Hepatocyte (in vitro differentiated cells): ENCODE measurements at regions not wholly inside any gene's neighbourhood (a gene's known extent, or its start where the extent isn't known, plus 50 kb on each side); places are given as distances from the start of the nearest gene placed in this dataset.
A peak's percentile ranks its signal among the peaks of the same experiment; 100 is the strongest.

ENCODE experiments used
- DNase-seq: peaks from one replicate; pipeline ENCODE4 v3.0.0-alpha.2; 2016; ENCODE audit warnings: low spot score
- H2AFZ ChIP-seq: fragments of 200-600 bp; sonication (generic); 2 replicates; pipeline ENCODE4 v1.6.0; 2016; ENCODE audit warnings: antibody characterized with exemption, mild to moderate bottlenecking
- H3K27ac ChIP-seq: fragments of 200-600 bp; sonication (generic); 2 replicates; pipeline ENCODE4 v1.5.1; 2016; ENCODE audit warnings: mild to moderate bottlenecking
- H3K27me3 ChIP-seq: fragments of 200-600 bp; sonication (generic); 2 replicates; pipeline ENCODE4 v1.6.1; 2016
- H3K36me3 ChIP-seq: fragments of 200-600 bp; sonication (generic); replicated peaks from 2 replicates; pipeline ENCODE4 v1.5.1; 2016; ENCODE audit warnings: low read depth; ENCODE audit not compliant: insufficient read depth
- H3K4me1 ChIP-seq: fragments of 200-600 bp; sonication (generic); 2 replicates; pipeline ENCODE4 v1.5.1; 2016; ENCODE audit warnings: mild to moderate bottlenecking, moderate library complexity; ENCODE audit not compliant: insufficient read depth
- H3K4me2 ChIP-seq: fragments of 200-600 bp; sonication (generic); 2 replicates; pipeline ENCODE4 v1.6.0; 2016
- H3K4me3 ChIP-seq: fragments of 200-600 bp; sonication (generic); 2 replicates; pipeline ENCODE4 v1.5.1; 2016; ENCODE audit warnings: mild to moderate bottlenecking
- H3K79me2 ChIP-seq: fragments of 200-600 bp; sonication (generic); 2 replicates; pipeline ENCODE4 v1.6.0; 2017; ENCODE audit warnings: mild to moderate bottlenecking
- H3K9me2 ChIP-seq: fragments of 200-600 bp; sonication (generic); replicated peaks from 2 replicates; pipeline ENCODE4 v1.6.0; 2017; ENCODE audit warnings: mild to moderate bottlenecking; ENCODE audit not compliant: insufficient read depth
- H3K9me3 ChIP-seq: fragments of 200-600 bp; sonication (generic); 2 replicates; pipeline ENCODE4 v1.5.1; 2016; ENCODE audit warnings: low read depth, mild to moderate bottlenecking
- H4K20me1 ChIP-seq: fragments of 200-600 bp; sonication (generic); 2 replicates; pipeline ENCODE4 v1.6.0; 2016; ENCODE audit warnings: mild to moderate bottlenecking; ENCODE audit not compliant: insufficient read depth, poor library complexity, severe bottlenecking
- EZH2 ChIP-seq: fragments of 200-600 bp; sonication (generic); IDR thresholded peaks from 2 replicates; pipeline ENCODE4 v1.6.1; 2016; ENCODE audit warnings: antibody characterized with exemption, mild to moderate bottlenecking, borderline replicate concordance
- EZH2phosphoT487 ChIP-seq: fragments of 200-600 bp; sonication (generic); IDR thresholded peaks from one replicate; pipeline ENCODE4 v1.6.1; 2018; ENCODE audit warnings: antibody characterized with exemption, mild to moderate bottlenecking, low read depth, moderate library complexity; ENCODE audit not compliant: unreplicated experiment, severe bottlenecking
- WGBS: methylation state at CpG from one replicate; pipeline ENCODE4 v1.1.6; 2016; ENCODE audit warnings: low lambda C conversion rate; ENCODE audit errors: missing lambda C conversion rate; 5-methylcytosine and 5-hydroxymethylcytosine counted together
- TF ChIP-seq, protein P1 (sequence below): fragments of 200-600 bp; sonication (generic); IDR thresholded peaks from 2 replicates; pipeline ENCODE4 v1.5.1; 2016; ENCODE audit warnings: antibody characterized with exemption, mild to moderate bottlenecking; ENCODE audit not compliant: poor library complexity

DNA sequence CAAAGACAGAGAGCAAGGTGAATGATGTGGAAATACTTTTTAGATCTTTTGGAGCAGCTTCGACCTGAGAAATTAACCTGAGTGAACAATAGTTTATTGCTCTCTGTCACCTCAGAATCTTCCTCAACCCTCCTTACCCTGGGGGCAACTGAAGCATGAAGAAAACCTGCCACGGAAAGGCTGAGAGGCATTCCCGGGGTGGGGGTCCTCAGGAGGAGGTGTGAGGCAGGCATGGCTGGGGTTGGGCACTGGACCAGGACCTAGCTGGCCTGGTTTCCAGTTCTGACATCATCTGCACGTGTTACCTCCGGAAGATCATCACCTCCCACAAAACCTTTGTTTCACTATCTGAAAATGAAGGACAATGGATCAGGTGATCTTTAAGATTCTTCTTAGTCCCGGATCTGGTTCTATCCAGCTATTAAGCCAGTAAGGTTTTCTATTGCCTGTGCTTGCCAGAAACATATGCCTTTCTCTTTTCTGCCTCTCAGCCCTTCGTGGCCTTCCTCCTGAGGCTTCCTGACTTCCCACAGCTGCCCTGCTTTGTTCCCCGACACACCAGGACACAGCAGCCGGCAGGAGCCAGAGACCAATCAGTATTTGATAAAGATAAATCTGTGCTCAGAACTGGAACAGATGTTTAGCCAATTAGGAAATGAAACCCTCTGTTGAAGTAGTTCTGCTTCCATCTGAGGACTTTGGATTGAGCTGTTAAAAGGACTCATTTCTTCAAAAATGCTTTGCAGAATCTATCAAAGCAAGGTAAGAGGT lies 232.5 kb downstream of the TDRD15 start:
- no peaks in the 10 kb centered on the region for H3K4me1 ChIP-seq
- DNase-seq: no peak
- no peak overlapping the region for H2AFZ ChIP-seq
- H3K4me2 ChIP-seq: no peak overlapping the region
- no peaks in the 10 kb centered on the region for H3K9me2 ChIP-seq
- H3K9me3 ChIP-seq: no peaks in the 10 kb centered on the region
- no peak overlapping the region for H3K27ac ChIP-seq
- no peaks in the 10 kb centered on the region for H4K20me1 ChIP-seq
- WGBS: 48% methylated on average over 9 of the region's 9 CpGs
- no peak for TF ChIP-seq EZH2
- TF ChIP-seq, protein P1, sequence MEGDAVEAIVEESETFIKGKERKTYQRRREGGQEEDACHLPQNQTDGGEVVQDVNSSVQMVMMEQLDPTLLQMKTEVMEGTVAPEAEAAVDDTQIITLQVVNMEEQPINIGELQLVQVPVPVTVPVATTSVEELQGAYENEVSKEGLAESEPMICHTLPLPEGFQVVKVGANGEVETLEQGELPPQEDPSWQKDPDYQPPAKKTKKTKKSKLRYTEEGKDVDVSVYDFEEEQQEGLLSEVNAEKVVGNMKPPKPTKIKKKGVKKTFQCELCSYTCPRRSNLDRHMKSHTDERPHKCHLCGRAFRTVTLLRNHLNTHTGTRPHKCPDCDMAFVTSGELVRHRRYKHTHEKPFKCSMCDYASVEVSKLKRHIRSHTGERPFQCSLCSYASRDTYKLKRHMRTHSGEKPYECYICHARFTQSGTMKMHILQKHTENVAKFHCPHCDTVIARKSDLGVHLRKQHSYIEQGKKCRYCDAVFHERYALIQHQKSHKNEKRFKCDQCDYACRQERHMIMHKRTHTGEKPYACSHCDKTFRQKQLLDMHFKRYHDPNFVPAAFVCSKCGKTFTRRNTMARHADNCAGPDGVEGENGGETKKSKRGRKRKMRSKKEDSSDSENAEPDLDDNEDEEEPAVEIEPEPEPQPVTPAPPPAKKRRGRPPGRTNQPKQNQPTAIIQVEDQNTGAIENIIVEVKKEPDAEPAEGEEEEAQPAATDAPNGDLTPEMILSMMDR: no peak
- TF ChIP-seq EZH2phosphoT487: no peak
- no peaks in the 10 kb centered on the region for H3K27me3 ChIP-seq
- no peak overlapping the region for H3K4me3 ChIP-seq
- H3K79me2 ChIP-seq: no peaks in the 10 kb centered on the region
- no peaks in the 10 kb centered on the region for H3K36me3 ChIP-seq

DNA sequence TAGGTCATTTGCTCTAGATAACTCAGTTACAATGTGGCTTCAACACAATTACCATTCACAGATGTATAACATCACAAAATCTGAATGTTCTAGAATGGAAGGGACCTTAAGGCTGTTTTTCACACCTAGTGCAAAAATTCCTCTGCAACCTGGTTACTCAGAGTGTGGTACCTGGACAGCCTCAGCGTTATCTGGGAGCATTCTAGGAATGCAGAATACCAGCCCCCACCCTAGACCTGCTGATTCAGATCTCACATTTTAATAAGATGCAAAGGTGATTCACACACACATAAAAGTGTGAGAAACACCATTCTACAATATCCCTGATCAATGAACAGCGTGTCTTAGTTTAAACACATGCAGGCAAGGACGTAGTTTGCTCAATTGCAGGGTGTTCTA lies 233.1 kb downstream of the TDRD15 start:
- H2AFZ ChIP-seq: no peak overlapping the region
- no peaks in the 10 kb centered on the region for H3K79me2 ChIP-seq
- H3K27ac ChIP-seq: no peak overlapping the region
- no peaks in the 10 kb centered on the region for H3K9me3 ChIP-seq
- H3K27me3 ChIP-seq: no peaks in the 10 kb centered on the region
- TF ChIP-seq EZH2 (no peak), EZH2phosphoT487 (no peak)
- H3K9me2 ChIP-seq: no peaks in the 10 kb centered on the region
- 62% methylated on average over 3 of the region's 3 CpGs for WGBS
- no peak overlapping the region for H3K4me3 ChIP-seq
- H4K20me1 ChIP-seq: no peaks in the 10 kb centered on the region
- H3K4me2 ChIP-seq: no peak overlapping the region
- no peak for DNase-seq
- H3K4me1 ChIP-seq: no peaks in the 10 kb centered on the region
- no peaks in the 10 kb centered on the region for H3K36me3 ChIP-seq

DNA sequence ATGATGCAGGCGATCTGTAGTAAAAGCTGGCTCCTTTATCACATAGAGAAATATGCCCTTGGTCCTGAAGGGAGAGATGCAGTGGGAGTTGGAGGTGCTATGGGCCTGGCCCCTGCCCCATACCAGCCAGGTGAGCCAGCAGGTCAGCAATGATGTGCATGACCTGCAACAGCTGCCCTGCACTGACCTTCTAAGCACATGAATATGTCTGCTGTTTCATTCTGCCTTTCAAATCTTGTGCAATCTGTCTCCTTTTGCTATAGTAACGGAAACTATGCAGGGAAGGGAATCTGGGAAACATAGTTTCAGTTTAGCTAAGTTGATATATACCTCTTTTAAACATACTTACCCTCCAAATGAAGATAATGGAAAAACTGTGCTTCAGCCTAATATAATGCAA lies 235.2 kb downstream of the TDRD15 start:
- Histone ChIP-seq H3K9me3 (no peaks in the 10 kb centered on the region), H3K27ac (no peak overlapping the region), H3K79me2 (no peaks in the 10 kb centered on the region), H3K4me1 (no peaks in the 10 kb centered on the region), H3K27me3 (no peaks in the 10 kb centered on the region), H3K9me2 (no peaks in the 10 kb centered on the region), H3K4me2 (no peak overlapping the region), H3K4me3 (no peak overlapping the region), H3K36me3 (no peaks in the 10 kb centered on the region), H4K20me1 (no peaks in the 10 kb centered on the region), H2AFZ (no peak overlapping the region)
- 88% methylated on average over 2 of the region's 2 CpGs for WGBS
- TF ChIP-seq EZH2phosphoT487 (no peak), EZH2 (no peak)
- TF ChIP-seq, protein P1: no peak
- DNase-seq: peak; percentile 13

DNA sequence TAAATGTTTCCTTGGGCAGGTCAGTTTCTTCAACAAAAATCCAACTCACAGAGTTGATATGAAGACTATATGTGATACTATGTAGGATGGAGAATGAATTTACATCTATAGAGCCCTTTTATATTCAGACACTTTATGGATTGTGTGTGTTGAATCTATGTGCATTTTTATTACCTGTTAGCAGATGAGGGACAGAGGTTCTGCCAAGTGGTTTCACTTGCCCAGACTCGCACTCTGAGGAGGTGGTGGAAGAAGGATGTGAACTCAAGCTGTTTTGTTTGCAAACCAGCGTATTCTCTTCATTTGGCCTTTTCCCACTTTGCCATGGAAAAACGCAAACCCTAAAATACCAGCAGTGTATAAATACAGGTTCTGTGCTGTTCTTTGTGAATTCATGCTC lies 237.6 kb downstream of the TDRD15 start:
- DNase-seq: no peak
- H4K20me1 ChIP-seq: no peaks in the 10 kb centered on the region
- TF ChIP-seq EZH2phosphoT487: no peak
- TF ChIP-seq, protein P1: no peak
- no peak for TF ChIP-seq EZH2
- WGBS: 62% methylated on average over 3 of the region's 3 CpGs
- H3K27me3 ChIP-seq: no peaks in the 10 kb centered on the region
- no peaks in the 10 kb centered on the region for H3K4me1 ChIP-seq
- no peak overlapping the region for H2AFZ ChIP-seq
- H3K4me2 ChIP-seq: no peak overlapping the region
- no peaks in the 10 kb centered on the region for H3K9me2 ChIP-seq
- H3K36me3 ChIP-seq: no peaks in the 10 kb centered on the region
- H3K9me3 ChIP-seq: no peaks in the 10 kb centered on the region
- H3K79me2 ChIP-seq: no peaks in the 10 kb centered on the region
- H3K27ac ChIP-seq: no peak overlapping the region
- H3K4me3 ChIP-seq: no peak overlapping the region
